GM18951 (cell line): ENCODE measurements at regions not wholly inside any gene's neighbourhood (a gene's known extent, or its start where the extent isn't known, plus 50 kb on each side); places are given as distances from the start of the nearest gene placed in this dataset.
"Not testable (repeated sequence)": the region's sequence is repeated elsewhere in the genome, so short reads cannot be mapped to it uniquely, and the experiment has no call there.

Source experiments
- POLR2A ChIP-seq: IDR thresholded peaks from 4 replicates; pipeline ENCODE4 v1.6.1; 2011; ENCODE audit warnings: mild to moderate bottlenecking; ENCODE audit not compliant: insufficient read length, insufficient read depth; ENCODE audit errors: extremely low read depth
- in situ Hi-C: fragments of 300-500 bp; cut with MboI; formaldehyde crosslinking; loops from one replicate; pipeline ENCODE4 v1.12.0; 2022; ENCODE audit warnings: low sequenced_read_pairs, mixed read lengths, inconsistent platforms; ENCODE audit not compliant: unreplicated experiment

- in situ Hi-C loops = no loop called here
- no peak for TF ChIP-seq POLR2A
Measured at GRCh38 chr12:91746976-91747375, 398.7 kb downstream of the BTG1 start.

GRCh38 chr12:91744597-91744996, 401.0 kb downstream of the BTG1 start:
- TF ChIP-seq POLR2A = no peak
- in situ Hi-C loops = no loop called here

- in situ Hi-C loops = no loop called here
- TF ChIP-seq POLR2A = no peak
Measured at GRCh38 chr12:91743704-91744321, 401.8 kb downstream of the BTG1 start.

- in situ Hi-C loops = no loop called here
- TF ChIP-seq POLR2A = no peak
Measured at GRCh38 chr12:91743280-91743679, 402.4 kb downstream of the BTG1 start.

GRCh38 chr12:91741932-91742331, 403.7 kb downstream of the BTG1 start:
- in situ Hi-C loops = no loop called here
- no peak for TF ChIP-seq POLR2A

GRCh38 chr12:91733846-91734245, 411.8 kb downstream of the BTG1 start:
- in situ Hi-C loops = not testable (repeated sequence)

GRCh38 chr12:91732086-91732485, 413.6 kb downstream of the BTG1 start:
- no peak for TF ChIP-seq POLR2A
- in situ Hi-C loops = no loop called here

GRCh38 chr12:91729543-91729942, 416.1 kb downstream of the BTG1 start:
- in situ Hi-C loops = no loop called here
- no peak for TF ChIP-seq POLR2A

GRCh38 chr12:91723191-91723590, 422.5 kb downstream of the BTG1 start:
- in situ Hi-C loops = no loop called here
- no peak for TF ChIP-seq POLR2A

- TF ChIP-seq POLR2A = no peak
- in situ Hi-C loops = no loop called here
Measured at GRCh38 chr12:91722072-91722471, 423.6 kb downstream of the BTG1 start.

GRCh38 chr12:91721023-91721422, 424.6 kb downstream of the BTG1 start:
- in situ Hi-C loops = no loop called here
- no peak for TF ChIP-seq POLR2A

GRCh38 chr12:91718326-91718725, 427.3 kb downstream of the BTG1 start:
- in situ Hi-C loops = no loop called here
- no peak for TF ChIP-seq POLR2A

- TF ChIP-seq POLR2A = no peak
- in situ Hi-C loops = no loop called here
Measured at GRCh38 chr12:91717804-91718203, 427.8 kb downstream of the BTG1 start.

- in situ Hi-C loops = not testable (repeated sequence)
Measured at GRCh38 chr12:91711925-91712324, 433.7 kb downstream of the BTG1 start.

GRCh38 chr12:91706466-91706865, 439.2 kb downstream of the BTG1 start:
- in situ Hi-C loops = no loop called here

GRCh38 chr12:91704446-91704845, 441.2 kb downstream of the BTG1 start:
- TF ChIP-seq POLR2A = no peak
- in situ Hi-C loops = no loop called here

More at GRCh38 chr12:91706466-91706865, 439.2 kb downstream of the BTG1 start:
- no peak for TF ChIP-seq POLR2A
